ENCODE measurements at regions not wholly inside any gene's neighbourhood (a gene's known extent, or its start where the extent isn't known, plus 50 kb on each side); places are given as distances from the start of the nearest gene placed in this dataset.

GRCh38 chr12:58074259-58074658, 132.9 kb downstream of the ATP23 start:
- no peak overlapping the region for H3K4me2 ChIP-seq (replicated peaks; ENCODE audit: low read depth, low read length, poor library complexity, severe bottlenecking)
- peaks cover 0 to 3% (median 0%) of the 10 kb centered on the region in 4 experiments for H3K27me3 ChIP-seq (replicated peaks in 1 of 4; ENCODE audit: control extremely low read depth in 1 of 4, control insufficient read depth in 3 of 4, insufficient read depth in 4 of 4, low read length in 3 of 4)
- no peak overlapping the region for H3K9ac ChIP-seq (ENCODE audit: low read length)
- no peaks in the 10 kb centered on the region for H3K36me3 ChIP-seq (replicated peaks in 1 of 2; ENCODE audit: control extremely low read depth in 1 of 2, control insufficient read depth in 1 of 2, extremely low read depth in 1 of 2, insufficient read depth in 2 of 2, low read length in 1 of 2)
- H3K27ac Mint-ChIP-seq, result no peak overlapping the region
- no peaks in the 10 kb centered on the region for H3K79me2 ChIP-seq (ENCODE audit: control insufficient read depth, insufficient read depth, low read length)
- H3K9me3 Mint-ChIP-seq (ENCODE audit: insufficient read depth), result peaks cover 4% of the 10 kb centered on the region
- ChIA-PET CTCF (no interaction called here), POLR2A (no interaction called here)
- DNase-seq (no peak), ATAC-seq (ENCODE audit: low read depth) (no peak)
- no peaks in the 10 kb centered on the region for H3K4me1 ChIP-seq (ENCODE audit: control insufficient read depth in 2 of 2, insufficient read depth in 2 of 2, low read length in 2 of 2)
- no peaks in the 10 kb centered on the region for H3K9me3 ChIP-seq (ENCODE audit: control extremely low read depth in 1 of 3, control insufficient read depth in 2 of 3, insufficient read depth in 1 of 3, low read length in 2 of 3)
- no peaks in the 10 kb centered on the region for H3K4me1 Mint-ChIP-seq
- no peaks in the 10 kb centered on the region for H4K20me1 ChIP-seq (ENCODE audit: control insufficient read depth, insufficient read depth, low read length, poor library complexity, severe bottlenecking)
- no peak overlapping the region for H3K4me3 ChIP-seq (ENCODE audit: control extremely low read depth in 1 of 5, extremely low read depth in 1 of 5, insufficient read depth in 1 of 5, low read depth in 2 of 5, low read length in 4 of 5)
- no peak overlapping the region for H3K27ac ChIP-seq (ENCODE audit: low read length in 2 of 2)
- H2AFZ ChIP-seq (ENCODE audit: insufficient read depth, low read depth, low read length, poor library complexity, severe bottlenecking), result no peak overlapping the region
- no peak overlapping the region for H3K4me3 Mint-ChIP-seq
- intact Hi-C loops (cut with micrococcal nuclease), result no loop called here
- H3K27me3 Mint-ChIP-seq, result peaks cover 4% of the 10 kb centered on the region
- no CpG with 5 or more reads among the region's 1 CpG for WGBS (ENCODE audit: insufficient coverage)
- TF ChIP-seq EZH2 (IDR thresholded peaks at IDR 0.05; ENCODE audit: borderline replicate concordance, insufficient read depth, low read depth, low read length, poor library complexity, severe bottlenecking) (no peak), CTCF (IDR thresholded peaks at IDR 0.05) (no peak)

GRCh38 chr12:58079806-58080205, 138.4 kb downstream of the ATP23 start:
- intact Hi-C loops (cut with micrococcal nuclease), result no loop called here
- ChIA-PET POLR2A (no interaction called here), CTCF (no interaction called here)
- H3K27me3 ChIP-seq (replicated peaks in 1 of 4; ENCODE audit: control extremely low read depth in 1 of 4, control insufficient read depth in 3 of 4, insufficient read depth in 4 of 4, low read length in 3 of 4), result peaks cover 0 to 3% (median 2%) of the 10 kb centered on the region in 4 experiments
- ATAC-seq (ENCODE audit: low read depth) (no peak), DNase-seq (no peak)
- no peak overlapping the region for H3K4me3 ChIP-seq (ENCODE audit: control extremely low read depth in 1 of 5, extremely low read depth in 1 of 5, insufficient read depth in 1 of 5, low read depth in 2 of 5, low read length in 4 of 5)
- no CpG with 5 or more reads among the region's 1 CpG for WGBS (ENCODE audit: insufficient coverage)
- no peak overlapping the region for H3K4me3 Mint-ChIP-seq
- no peaks in the 10 kb centered on the region for H3K79me2 ChIP-seq (ENCODE audit: control insufficient read depth, insufficient read depth, low read length)
- H2AFZ ChIP-seq (ENCODE audit: insufficient read depth, low read depth, low read length, poor library complexity, severe bottlenecking), result no peak overlapping the region
- H3K27ac ChIP-seq (ENCODE audit: low read length in 2 of 2), result no peak overlapping the region
- H3K9me3 ChIP-seq (ENCODE audit: control extremely low read depth in 1 of 3, control insufficient read depth in 2 of 3, insufficient read depth in 1 of 3, low read length in 2 of 3), result no peaks in the 10 kb centered on the region
- no peaks in the 10 kb centered on the region for H3K9me3 Mint-ChIP-seq (ENCODE audit: insufficient read depth)
- no peaks in the 10 kb centered on the region for H3K4me1 Mint-ChIP-seq
- no peak overlapping the region for H3K27ac Mint-ChIP-seq
- H3K36me3 ChIP-seq (replicated peaks in 1 of 2; ENCODE audit: control extremely low read depth in 1 of 2, control insufficient read depth in 1 of 2, extremely low read depth in 1 of 2, insufficient read depth in 2 of 2, low read length in 1 of 2), result no peaks in the 10 kb centered on the region
- no peaks in the 10 kb centered on the region for H3K4me1 ChIP-seq (ENCODE audit: control insufficient read depth in 2 of 2, insufficient read depth in 2 of 2, low read length in 2 of 2)
- H3K4me2 ChIP-seq (replicated peaks; ENCODE audit: low read depth, low read length, poor library complexity, severe bottlenecking), result no peak overlapping the region
- H4K20me1 ChIP-seq (ENCODE audit: control insufficient read depth, insufficient read depth, low read length, poor library complexity, severe bottlenecking), result no peaks in the 10 kb centered on the region
- TF ChIP-seq EZH2 (IDR thresholded peaks at IDR 0.05; ENCODE audit: borderline replicate concordance, insufficient read depth, low read depth, low read length, poor library complexity, severe bottlenecking) (no peak), CTCF (IDR thresholded peaks at IDR 0.05) (no peak)
- no peak overlapping the region for H3K9ac ChIP-seq (ENCODE audit: low read length)
- peaks cover 12% of the 10 kb centered on the region for H3K27me3 Mint-ChIP-seq

Data from B cell (primary cell).